Fibroblast of lung (primary cell): ENCODE measurements at regions not wholly inside any gene's neighbourhood (a gene's known extent, or its start where the extent isn't known, plus 50 kb on each side); places are given as distances from the start of the nearest gene placed in this dataset.

Experiments used
- DNase-seq, 2 donors: peaks; one replicate each; pipeline versions ENCODE4 v3.0.0 to v3.0.0-alpha.2; 2010; ENCODE audit warnings: low read depth in 2 of 2
- H2AFZ ChIP-seq: 2 replicates; pipeline ENCODE4 v1.5.1; 2012; ENCODE audit warnings: low read length, control low read depth, inconsistent platforms
- H3K27ac ChIP-seq: 2 replicates; pipeline ENCODE4 v1.5.1; 2011; ENCODE audit warnings: low read length, control low read depth; ENCODE audit not compliant: insufficient read depth
- H3K27me3 ChIP-seq: 2 replicates; pipeline ENCODE4 v1.5.1; 2011; ENCODE audit warnings: mild to moderate bottlenecking, low read length; ENCODE audit not compliant: control insufficient read depth, insufficient read depth
- H3K36me3 ChIP-seq: 2 replicates; pipeline ENCODE4 v1.5.1; 2011; ENCODE audit warnings: low read length; ENCODE audit not compliant: control insufficient read depth, insufficient read depth
- H3K4me1 ChIP-seq: 2 replicates; pipeline ENCODE4 v1.5.1; 2011; ENCODE audit warnings: low read length; ENCODE audit not compliant: control insufficient read depth, insufficient read depth; ENCODE audit errors: extremely low read depth
- H3K4me2 ChIP-seq: 2 replicates; pipeline ENCODE4 v1.5.1; 2011; ENCODE audit warnings: low read length, control low read depth; ENCODE audit not compliant: insufficient read depth; ENCODE audit errors: extremely low read depth
- H3K4me3 ChIP-seq, 4 experiments: fragments of 200-600 bp in 1 of 4; sonication (generic) in 1 of 4; replicated peaks in 1 of 4; 2 replicates each; pipeline ENCODE4 v1.5.1; 2011 to 2016; ENCODE audit warnings: low read length in 4 of 4, low read depth in 3 of 4, mild to moderate bottlenecking in 3 of 4, control low read depth in 2 of 4, inconsistent platforms in 1 of 4, mixed read lengths in 1 of 4; ENCODE audit not compliant: insufficient read depth in 1 of 4; ENCODE audit errors: control extremely low read depth in 1 of 4
- H3K79me2 ChIP-seq: 2 replicates; pipeline ENCODE4 v1.5.1; 2012; ENCODE audit warnings: mild to moderate bottlenecking, low read length, inconsistent platforms; ENCODE audit not compliant: control insufficient read depth, insufficient read depth
- H3K9ac ChIP-seq: 2 replicates; pipeline ENCODE4 v1.5.1; 2011; ENCODE audit warnings: mild to moderate bottlenecking, low read length, control low read depth; ENCODE audit not compliant: insufficient read depth
- H3K9me3 ChIP-seq: 2 replicates; pipeline ENCODE4 v1.5.1; 2012; ENCODE audit warnings: low read depth, low read length; ENCODE audit not compliant: control insufficient read depth, insufficient read depth
- H4K20me1 ChIP-seq: 2 replicates; pipeline ENCODE4 v1.5.1; 2011; ENCODE audit warnings: low read length; ENCODE audit not compliant: control insufficient read depth, insufficient read depth; ENCODE audit errors: extremely low read depth
- CTCF ChIP-seq, 2 donors: IDR thresholded peaks in 1 of 2; conservative IDR thresholded peaks in 1 of 2; 1 replicate in 1 of 2; 2 replicates in 1 of 2; pipeline ENCODE4 v1.5.1; 2011 to 2012; ENCODE audit warnings: low read length in 2 of 2, control low read depth in 1 of 2, inconsistent platforms in 1 of 2, low read depth in 1 of 2, mild to moderate bottlenecking in 1 of 2
- EZH2 ChIP-seq: IDR thresholded peaks from 2 replicates; pipeline ENCODE4 v1.5.1; 2012; ENCODE audit warnings: low read length, control low read depth, mild to moderate bottlenecking; ENCODE audit errors: missing control alignments

GRCh38 chr2:66191311-66191710, 243.6 kb upstream of the MEIS1 start:
- TF ChIP-seq CTCF (conservative IDR thresholded peaks at IDR 0.05 in 1 of 2, IDR thresholded peaks at IDR 0.05 in 1 of 2; ENCODE audit: low read depth in 1 of 2, low read length in 2 of 2) (no peak), EZH2 (no peak)
- no peak overlapping the region for H3K9ac ChIP-seq
- no peaks in the 10 kb centered on the region for H3K4me1 ChIP-seq

DNA sequence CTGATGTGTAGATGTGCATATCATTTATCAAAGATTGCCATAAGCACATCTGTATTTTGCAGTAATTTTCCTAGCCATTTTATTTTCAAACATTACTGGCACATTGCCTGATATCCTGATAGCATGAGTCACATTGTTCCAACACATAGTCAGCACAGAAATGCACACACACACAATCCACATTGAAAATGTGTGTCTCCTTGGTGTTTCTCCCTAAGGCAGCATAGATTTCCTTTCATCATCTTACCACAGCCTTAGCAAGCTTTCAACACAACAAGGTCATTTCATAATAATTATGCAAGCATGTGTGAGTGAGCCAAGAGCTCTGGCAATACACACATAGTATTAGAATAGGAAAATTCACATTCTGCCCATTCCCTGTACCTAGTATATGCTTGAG, 245.4 kb upstream of the MEIS1 start:
- TF ChIP-seq EZH2, result no peak
- Histone ChIP-seq H3K4me1 (no peaks in the 10 kb centered on the region), H3K27ac (no peak overlapping the region), H3K27me3 (no peaks in the 10 kb centered on the region), H4K20me1 (no peaks in the 10 kb centered on the region), H3K4me2 (no peak overlapping the region), H3K79me2 (no peaks in the 10 kb centered on the region), H3K36me3 (no peaks in the 10 kb centered on the region), H3K4me3 (no peak overlapping the region), H2AFZ (no peak overlapping the region), H3K9me3 (no peaks in the 10 kb centered on the region), H3K9ac (no peak overlapping the region)
- DNase-seq, result peak in 1 of 2 donors; percentile 67

More at GRCh38 chr2:66191311-66191710, 243.6 kb upstream of the MEIS1 start:
- Histone ChIP-seq H3K79me2 (no peaks in the 10 kb centered on the region), H3K4me2 (no peak overlapping the region), H3K27ac (no peak overlapping the region), H3K27me3 (no peaks in the 10 kb centered on the region), H4K20me1 (no peaks in the 10 kb centered on the region), H3K9me3 (no peaks in the 10 kb centered on the region), H3K4me3 (no peak overlapping the region), H3K36me3 (no peaks in the 10 kb centered on the region), H2AFZ (no peak overlapping the region)
- DNase-seq, result no peak

DNA sequence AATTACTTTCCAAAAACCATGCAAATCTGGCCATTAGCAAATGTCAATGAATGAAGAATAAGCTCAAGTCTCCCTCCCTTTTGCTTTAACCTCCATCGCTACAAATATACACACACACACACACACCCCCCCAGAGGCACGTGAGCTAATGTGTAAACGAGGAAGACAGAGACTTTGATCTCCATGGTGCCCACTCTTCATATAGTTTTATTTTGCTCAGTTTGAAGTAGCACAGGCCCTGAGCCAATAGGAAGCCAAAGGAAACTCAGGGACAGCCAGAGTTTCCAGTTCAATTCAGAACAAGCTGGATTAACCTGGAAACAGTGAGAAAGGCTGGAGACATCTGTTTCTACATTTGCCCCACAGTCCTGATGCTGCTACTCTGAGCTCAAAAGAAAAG, 248.4 kb upstream of the MEIS1 start:
- Histone ChIP-seq H3K9me3 (no peaks in the 10 kb centered on the region), H4K20me1 (no peaks in the 10 kb centered on the region), H3K27me3 (no peaks in the 10 kb centered on the region), H3K79me2 (no peaks in the 10 kb centered on the region), H2AFZ (no peak overlapping the region), H3K4me2 (no peak overlapping the region), H3K4me3 (no peak overlapping the region), H3K27ac (no peak overlapping the region), H3K4me1 (no peaks in the 10 kb centered on the region), H3K9ac (no peak overlapping the region), H3K36me3 (no peaks in the 10 kb centered on the region)
- no peak for DNase-seq
- no peak for TF ChIP-seq CTCF (conservative IDR thresholded peaks at IDR 0.05 in 1 of 2, IDR thresholded peaks at IDR 0.05 in 1 of 2; ENCODE audit: low read depth in 1 of 2, low read length in 2 of 2)
